ENCODE measurements at regions not wholly inside any gene's neighbourhood (a gene's known extent, or its start where the extent isn't known, plus 50 kb on each side); places are given as distances from the start of the nearest gene placed in this dataset.

GRCh38 chr18:24935008-24935407 lies 417.0 kb downstream of the ZNF521 start:
- Histone ChIP-seq H3K27ac (ENCODE audit: low read depth in 1 of 2, low read length in 1 of 2) (no peak overlapping the region), H3K9ac (ENCODE audit: insufficient read depth in 1 of 2, low read length in 2 of 2) (no peak overlapping the region), H3K9me3 (ENCODE audit: control insufficient read depth in 4 of 4, insufficient read depth in 3 of 4, low read length in 3 of 4) (no peaks in the 10 kb centered on the region), H3K4me3 (no peak overlapping the region), H3K27me3 (ENCODE audit: control insufficient read depth in 3 of 3, insufficient read depth in 3 of 3, low read length in 2 of 3) (no peaks in the 10 kb centered on the region), H3K36me3 (ENCODE audit: control insufficient read depth in 4 of 4, insufficient read depth in 4 of 4, low read length in 4 of 4) (no peaks in the 10 kb centered on the region), H3K4me1 (ENCODE audit: control insufficient read depth in 5 of 5, insufficient read depth in 5 of 5, low read length in 5 of 5) (peaks cover 0 to 7% (median 0%) of the 10 kb centered on the region in 5 donors)
- TF ChIP-seq, protein P1, sequence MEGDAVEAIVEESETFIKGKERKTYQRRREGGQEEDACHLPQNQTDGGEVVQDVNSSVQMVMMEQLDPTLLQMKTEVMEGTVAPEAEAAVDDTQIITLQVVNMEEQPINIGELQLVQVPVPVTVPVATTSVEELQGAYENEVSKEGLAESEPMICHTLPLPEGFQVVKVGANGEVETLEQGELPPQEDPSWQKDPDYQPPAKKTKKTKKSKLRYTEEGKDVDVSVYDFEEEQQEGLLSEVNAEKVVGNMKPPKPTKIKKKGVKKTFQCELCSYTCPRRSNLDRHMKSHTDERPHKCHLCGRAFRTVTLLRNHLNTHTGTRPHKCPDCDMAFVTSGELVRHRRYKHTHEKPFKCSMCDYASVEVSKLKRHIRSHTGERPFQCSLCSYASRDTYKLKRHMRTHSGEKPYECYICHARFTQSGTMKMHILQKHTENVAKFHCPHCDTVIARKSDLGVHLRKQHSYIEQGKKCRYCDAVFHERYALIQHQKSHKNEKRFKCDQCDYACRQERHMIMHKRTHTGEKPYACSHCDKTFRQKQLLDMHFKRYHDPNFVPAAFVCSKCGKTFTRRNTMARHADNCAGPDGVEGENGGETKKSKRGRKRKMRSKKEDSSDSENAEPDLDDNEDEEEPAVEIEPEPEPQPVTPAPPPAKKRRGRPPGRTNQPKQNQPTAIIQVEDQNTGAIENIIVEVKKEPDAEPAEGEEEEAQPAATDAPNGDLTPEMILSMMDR (IDR thresholded peaks at IDR 0.05; ENCODE audit: control extremely low read depth, extremely low read depth): no peak
- WGBS, 2 donors: 92% methylated on average over 4 of the region's 4 CpGs
- no peak for DNase-seq
- ATAC-seq (ENCODE audit: insufficient read depth, low FRiP score): no peak

DNA sequence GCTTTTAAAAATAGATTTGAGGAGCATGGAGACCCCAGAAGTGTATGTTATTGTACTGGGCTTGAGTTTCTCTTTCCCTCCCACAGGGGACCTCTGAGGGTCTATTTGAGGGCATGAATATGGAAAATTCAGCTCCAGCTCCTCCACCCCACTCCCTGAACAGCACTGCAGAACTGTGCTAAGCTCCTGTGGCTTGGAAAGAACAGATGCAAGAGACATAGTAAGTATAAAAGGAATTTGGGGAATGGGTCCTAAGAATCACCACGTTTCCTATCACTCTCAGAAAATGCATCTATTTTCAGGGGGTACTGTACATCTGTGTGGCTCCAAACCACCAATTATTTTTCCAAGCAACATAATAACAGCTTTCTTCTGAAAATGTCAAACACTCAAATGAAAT lies 416.1 kb downstream of the ZNF521 start:
- ATAC-seq (ENCODE audit: insufficient read depth, low FRiP score) (no peak), DNase-seq (no peak)
- no peak overlapping the region for H3K27ac ChIP-seq (ENCODE audit: low read depth in 1 of 2, low read length in 1 of 2)
- no peaks in the 10 kb centered on the region for H3K36me3 ChIP-seq (ENCODE audit: control insufficient read depth in 4 of 4, insufficient read depth in 4 of 4, low read length in 4 of 4)
- no peaks in the 10 kb centered on the region for H3K9me3 ChIP-seq (ENCODE audit: control insufficient read depth in 4 of 4, insufficient read depth in 3 of 4, low read length in 3 of 4)
- H3K4me1 ChIP-seq (ENCODE audit: control insufficient read depth in 5 of 5, insufficient read depth in 5 of 5, low read length in 5 of 5): peaks cover 0 to 2% (median 0%) of the 10 kb centered on the region in 5 donors
- H3K9ac ChIP-seq (ENCODE audit: insufficient read depth in 1 of 2, low read length in 2 of 2): no peak overlapping the region
- TF ChIP-seq, protein P1 (IDR thresholded peaks at IDR 0.05; ENCODE audit: control extremely low read depth, extremely low read depth): no peak
- WGBS, 2 donors: 68 to 72% methylated on average over 1 of the region's 1 CpG
- no peaks in the 10 kb centered on the region for H3K27me3 ChIP-seq (ENCODE audit: control insufficient read depth in 3 of 3, insufficient read depth in 3 of 3, low read length in 2 of 3)
- no peak overlapping the region for H3K4me3 ChIP-seq

DNA sequence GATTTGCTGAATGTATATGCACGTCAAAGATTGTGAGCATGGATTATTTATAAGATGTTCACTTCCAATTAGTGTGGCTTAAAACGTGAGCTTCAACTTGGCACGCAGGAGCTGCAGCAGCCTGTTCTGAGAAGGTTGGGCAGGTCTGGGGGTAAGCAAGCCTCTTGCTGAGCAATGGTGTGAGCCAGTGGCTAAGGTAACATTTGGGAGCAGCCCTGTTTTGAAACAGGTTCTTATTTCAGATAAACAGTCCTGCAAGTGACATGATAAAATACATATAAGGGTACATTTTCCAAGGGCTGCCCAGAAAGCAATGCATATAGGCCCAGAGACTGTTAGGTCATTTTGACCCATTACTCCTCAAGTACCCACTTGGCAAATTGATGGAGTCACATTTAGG lies 415.3 kb downstream of the ZNF521 start:
- WGBS, 2 donors: 74 to 85% methylated on average over 3 of the region's 3 CpGs
- ATAC-seq (ENCODE audit: insufficient read depth, low FRiP score): no peak
- no peaks in the 10 kb centered on the region for H3K36me3 ChIP-seq (ENCODE audit: control insufficient read depth in 4 of 4, insufficient read depth in 4 of 4, low read length in 4 of 4)

More for the DNA sequence above, 415.3 kb downstream of the ZNF521 start:
- Histone ChIP-seq H3K27me3 (ENCODE audit: control insufficient read depth in 3 of 3, insufficient read depth in 3 of 3, low read length in 2 of 3) (no peaks in the 10 kb centered on the region), H3K9ac (ENCODE audit: insufficient read depth in 1 of 2, low read length in 2 of 2) (no peak overlapping the region), H3K27ac (ENCODE audit: low read depth in 1 of 2, low read length in 1 of 2) (no peak overlapping the region), H3K4me3 (no peak overlapping the region), H3K9me3 (ENCODE audit: control insufficient read depth in 4 of 4, insufficient read depth in 3 of 4, low read length in 3 of 4) (no peaks in the 10 kb centered on the region), H3K4me1 (ENCODE audit: control insufficient read depth in 5 of 5, insufficient read depth in 5 of 5, low read length in 5 of 5) (peaks cover 0 to 5% (median 0%) of the 10 kb centered on the region in 5 donors)
- TF ChIP-seq, protein P1 (IDR thresholded peaks at IDR 0.05; ENCODE audit: control extremely low read depth, extremely low read depth): no peak
- no peak for DNase-seq
